Neural progenitor cell (in vitro differentiated cells): ENCODE measurements at regions not wholly inside any gene's neighbourhood (a gene's known extent, or its start where the extent isn't known, plus 50 kb on each side); places are given as distances from the start of the nearest gene placed in this dataset.

Source experiments
- DNase-seq: peaks from one replicate; pipeline ENCODE4 v3.0.0-alpha.2; 2016; ENCODE audit warnings: low spot score
- H2AFZ ChIP-seq: fragments of 200-600 bp; sonication (generic); replicated peaks from 2 replicates; pipeline ENCODE4 v1.6.1; 2016; ENCODE audit warnings: antibody characterized with exemption
- H3F3A ChIP-seq: fragments of 200-600 bp; sonication (generic); 2 replicates; pipeline ENCODE4 v1.6.1; 2016; ENCODE audit warnings: antibody characterized with exemption, low read depth
- H3K27ac ChIP-seq: fragments of 200-600 bp; sonication (generic); 2 replicates; pipeline ENCODE4 v1.5.1; 2016; ENCODE audit warnings: mild to moderate bottlenecking
- H3K27me3 ChIP-seq: fragments of 200-600 bp; sonication (generic); 2 replicates; pipeline ENCODE4 v1.6.1; 2016; ENCODE audit warnings: mild to moderate bottlenecking, moderate library complexity
- H3K36me3 ChIP-seq: fragments of 200-600 bp; sonication (generic); 2 replicates; pipeline ENCODE4 v1.5.1; 2016
- H3K4me1 ChIP-seq: fragments of 200-600 bp; sonication (generic); 2 replicates; pipeline ENCODE4 v1.6.1; 2016; ENCODE audit warnings: mixed run types
- H3K4me2 ChIP-seq: fragments of 200-600 bp; sonication (generic); 2 replicates; pipeline ENCODE4 v1.6.1; 2016
- H3K4me3 ChIP-seq: fragments of 200-600 bp; sonication (generic); 2 replicates; pipeline ENCODE4 v1.5.1; 2016
- H3K79me2 ChIP-seq: fragments of 200-600 bp; sonication (generic); 2 replicates; pipeline ENCODE4 v1.6.1; 2016; ENCODE audit warnings: low read depth
- H3K9ac ChIP-seq: fragments of 200-600 bp; sonication (generic); 2 replicates; pipeline ENCODE4 v1.6.1; 2016
- H3K9me3 ChIP-seq: fragments of 200-600 bp; sonication (generic); 2 replicates; pipeline ENCODE4 v1.5.1; 2016; ENCODE audit warnings: low read depth
- H4K20me1 ChIP-seq: fragments of 200-600 bp; sonication (generic); 2 replicates; pipeline ENCODE4 v1.6.1; 2016; ENCODE audit warnings: low read depth
- H3K27ac Mint-ChIP-seq: 3 replicates; pipeline ENCODE4 v1.8.0; 2021; ENCODE audit warnings: mixed read lengths
- H3K27me3 Mint-ChIP-seq: 2 replicates; pipeline ENCODE4 v1.8.0; 2022; ENCODE audit warnings: low read depth, mild to moderate bottlenecking, inconsistent platforms, moderate library complexity, mixed read lengths; ENCODE audit not compliant: insufficient read depth
- H3K36me3 Mint-ChIP-seq: 3 replicates; pipeline ENCODE4 v1.8.0; 2021; ENCODE audit warnings: mixed read lengths
- H3K4me1 Mint-ChIP-seq: 3 replicates; pipeline ENCODE4 v1.8.0; 2021; ENCODE audit warnings: mixed read lengths
- H3K4me3 Mint-ChIP-seq: 3 replicates; pipeline ENCODE4 v1.8.0; 2021; ENCODE audit warnings: mild to moderate bottlenecking, moderate library complexity, mixed read lengths
- H3K9me3 Mint-ChIP-seq: 3 replicates; pipeline ENCODE4 v1.8.0; 2020; ENCODE audit warnings: mixed read lengths
- CTCF ChIP-seq: fragments of 200-600 bp; sonication (generic); IDR thresholded peaks from 2 replicates; pipeline ENCODE4 v1.5.1; 2017; ENCODE audit warnings: antibody characterized with exemption, mild to moderate bottlenecking
- EZH2 ChIP-seq: fragments of 200-600 bp; sonication (generic); IDR thresholded peaks from 2 replicates; pipeline ENCODE4 v1.6.1; 2017; ENCODE audit warnings: antibody characterized with exemption, mild to moderate bottlenecking, moderate library complexity
- EZH2phosphoT487 ChIP-seq: fragments of 200-600 bp; sonication (generic); IDR thresholded peaks from 2 replicates; pipeline ENCODE4 v1.6.1; 2017; ENCODE audit warnings: antibody characterized with exemption

GRCh38 chr22:48829908-48830307, 997.8 kb downstream of the BRD1 start:
- no peak overlapping the region for H3K27ac Mint-ChIP-seq
- no peak for DNase-seq

DNA sequence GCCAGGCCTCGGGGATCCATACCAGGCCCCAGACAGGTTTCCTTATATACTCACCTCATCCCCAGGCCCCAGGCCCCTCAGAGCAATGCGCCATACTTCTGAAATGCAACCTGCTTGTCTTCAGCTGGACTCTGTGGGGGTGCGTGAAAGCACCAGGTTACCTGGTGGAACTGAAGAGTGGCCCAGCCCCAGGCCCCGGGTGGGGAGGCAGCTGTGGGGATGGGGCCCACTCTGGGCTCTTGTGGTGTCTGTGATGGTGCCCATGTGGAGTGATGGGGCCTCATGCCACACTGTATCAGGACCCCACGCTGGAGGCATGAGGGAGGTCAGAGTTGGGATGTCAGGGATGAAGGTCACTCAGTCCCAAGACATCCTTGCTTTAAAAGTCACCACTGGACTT, 999.0 kb downstream of the BRD1 start:
- no peak for DNase-seq
- H3K4me3 Mint-ChIP-seq: no peak overlapping the region

More at GRCh38 chr22:48829908-48830307, 997.8 kb downstream of the BRD1 start:
- no peaks in the 10 kb centered on the region for H4K20me1 ChIP-seq
- no peak overlapping the region for H3K27ac ChIP-seq
- H3K4me2 ChIP-seq: no peak overlapping the region
- no peaks in the 10 kb centered on the region for H3F3A ChIP-seq
- H3K27me3 Mint-ChIP-seq: peaks cover 2% of the 10 kb centered on the region
- peaks cover 15% of the 10 kb centered on the region for H3K9me3 Mint-ChIP-seq
- H3K4me1 ChIP-seq: peaks cover 7% of the 10 kb centered on the region
- H3K36me3 ChIP-seq: no peaks in the 10 kb centered on the region
- no peaks in the 10 kb centered on the region for H3K79me2 ChIP-seq
- H3K9ac ChIP-seq: no peak overlapping the region
- H3K27me3 ChIP-seq: no peaks in the 10 kb centered on the region
- no peaks in the 10 kb centered on the region for H3K9me3 ChIP-seq
- TF ChIP-seq CTCF (no peak), EZH2phosphoT487 (no peak), EZH2 (no peak)
- no peak overlapping the region for H2AFZ ChIP-seq
- peaks cover 16% of the 10 kb centered on the region for H3K4me1 Mint-ChIP-seq
- no peaks in the 10 kb centered on the region for H3K36me3 Mint-ChIP-seq
- no peak overlapping the region for H3K4me3 ChIP-seq
- no peak overlapping the region for H3K4me3 Mint-ChIP-seq

DNA sequence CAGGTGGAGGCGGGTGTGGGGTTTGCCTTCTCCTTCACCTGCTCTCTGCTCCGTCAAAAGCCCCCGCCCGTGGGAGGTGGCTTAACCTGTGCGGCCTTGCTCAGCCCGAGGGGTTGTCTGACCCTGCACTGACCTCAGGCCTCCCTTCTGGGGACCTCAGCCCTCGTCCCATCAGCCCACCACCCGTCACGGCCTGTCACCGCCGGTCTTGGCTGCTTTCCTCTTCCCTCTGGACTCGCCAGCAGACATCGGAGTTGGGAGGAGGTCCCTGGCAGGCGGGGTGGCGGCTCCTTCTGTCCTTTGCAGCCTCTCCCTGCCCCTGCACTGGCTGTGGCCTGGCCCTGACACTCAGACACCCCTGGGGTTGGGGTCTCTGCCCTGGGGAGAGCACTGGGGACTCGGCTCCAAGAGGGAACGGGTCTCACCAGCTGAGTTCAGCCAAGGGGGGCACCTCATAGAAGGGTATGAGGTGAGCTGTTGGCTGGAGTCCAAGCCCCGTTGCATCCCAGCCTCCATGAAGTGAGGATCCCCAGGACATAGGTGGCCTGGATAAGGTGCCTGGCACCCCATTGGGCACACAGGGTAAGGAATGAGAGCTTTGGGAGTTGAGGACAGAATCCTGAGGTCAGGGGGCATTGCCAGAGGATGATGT, 999.6 kb downstream of the BRD1 start:
- Histone ChIP-seq H3K79me2 (no peaks in the 10 kb centered on the region), H3F3A (no peaks in the 10 kb centered on the region), H3K36me3 (no peaks in the 10 kb centered on the region), H3K27me3 (no peaks in the 10 kb centered on the region), H2AFZ (peak overlapping the region; percentile 68), H4K20me1 (no peaks in the 10 kb centered on the region), H3K4me3 (no peak overlapping the region), H3K4me1 (peaks cover 7% of the 10 kb centered on the region), H3K9ac (no peak overlapping the region), H3K4me2 (no peak overlapping the region), H3K9me3 (no peaks in the 10 kb centered on the region), H3K27ac (no peak overlapping the region)
- Mint-ChIP-seq H3K27me3 (peaks cover 5% of the 10 kb centered on the region), H3K27ac (no peak overlapping the region), H3K9me3 (peaks cover 15% of the 10 kb centered on the region), H3K36me3 (no peaks in the 10 kb centered on the region), H3K4me3 (no peak overlapping the region), H3K4me1 (peaks cover 20% of the 10 kb centered on the region)
- no peak for TF ChIP-seq EZH2phosphoT487
- DNase-seq: no peak

More for the DNA sequence above, 999.0 kb downstream of the BRD1 start:
- Mint-ChIP-seq H3K9me3 (peaks cover 15% of the 10 kb centered on the region), H3K27ac (no peak overlapping the region), H3K36me3 (no peaks in the 10 kb centered on the region), H3K27me3 (peaks cover 5% of the 10 kb centered on the region), H3K4me1 (peaks cover 20% of the 10 kb centered on the region)
- H3K4me3 ChIP-seq: no peak overlapping the region
- H3K27me3 ChIP-seq: no peaks in the 10 kb centered on the region
- no peak overlapping the region for H2AFZ ChIP-seq
- peaks cover 7% of the 10 kb centered on the region for H3K4me1 ChIP-seq
- H3K36me3 ChIP-seq: no peaks in the 10 kb centered on the region
- H3K9me3 ChIP-seq: no peaks in the 10 kb centered on the region
- H4K20me1 ChIP-seq: no peaks in the 10 kb centered on the region
- H3F3A ChIP-seq: no peaks in the 10 kb centered on the region
- no peak overlapping the region for H3K27ac ChIP-seq
- H3K9ac ChIP-seq: no peak overlapping the region
- H3K4me2 ChIP-seq: no peak overlapping the region
- TF ChIP-seq EZH2 (no peak), EZH2phosphoT487 (no peak), CTCF (no peak)
- no peaks in the 10 kb centered on the region for H3K79me2 ChIP-seq

DNA sequence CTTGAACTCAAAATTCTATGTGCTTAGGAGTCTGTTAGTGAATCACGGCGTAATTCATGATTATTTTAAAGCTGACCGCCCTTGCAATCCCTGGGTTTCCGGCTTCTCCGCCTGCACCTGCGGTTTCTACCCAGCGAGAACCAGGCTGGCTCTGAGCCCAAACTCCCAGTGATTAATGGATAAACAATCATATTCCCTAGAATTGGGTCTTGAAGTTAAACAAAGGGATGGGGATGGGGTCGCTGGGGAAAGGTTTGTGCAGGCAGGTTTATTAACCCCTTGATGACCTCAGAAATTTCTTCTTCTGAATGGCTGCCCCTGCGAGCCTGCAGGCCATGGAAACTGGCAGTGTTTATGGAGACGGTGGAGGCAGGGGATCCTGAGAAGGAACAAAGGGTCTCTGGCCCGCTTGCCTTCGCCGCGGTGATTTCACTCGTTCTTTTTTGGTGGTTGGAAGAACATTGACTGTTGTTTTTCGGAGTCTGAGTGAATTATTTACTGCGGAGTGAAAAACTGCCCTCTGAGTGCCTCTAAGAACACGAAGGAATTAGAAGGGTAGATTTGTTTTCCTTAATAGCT, 1000.3 kb downstream of the BRD1 start:
- Histone ChIP-seq H3K9me3 (no peaks in the 10 kb centered on the region), H4K20me1 (no peaks in the 10 kb centered on the region), H3K27ac (peak overlapping the region; percentile 53), H3K4me2 (peak overlapping the region; percentile 4), H3K27me3 (no peaks in the 10 kb centered on the region), H3K36me3 (no peaks in the 10 kb centered on the region), H2AFZ (peak overlapping the region; percentile 68), H3K4me3 (no peak overlapping the region), H3K79me2 (no peaks in the 10 kb centered on the region), H3K4me1 (peaks cover 7% of the 10 kb centered on the region), H3K9ac (no peak overlapping the region), H3F3A (no peaks in the 10 kb centered on the region)
- no peak for DNase-seq
- Mint-ChIP-seq H3K36me3 (no peaks in the 10 kb centered on the region), H3K27me3 (peaks cover 5% of the 10 kb centered on the region), H3K9me3 (peaks cover 15% of the 10 kb centered on the region), H3K4me1 (peaks cover 20% of the 10 kb centered on the region), H3K4me3 (no peak overlapping the region), H3K27ac (no peak overlapping the region)
- TF ChIP-seq EZH2phosphoT487: no peak
- no peak for TF ChIP-seq CTCF
- no peak for TF ChIP-seq EZH2
